ENCODE measurements at regions not wholly inside any gene's neighbourhood (a gene's known extent, or its start where the extent isn't known, plus 50 kb on each side); places are given as distances from the start of the nearest gene placed in this dataset.

DNA sequence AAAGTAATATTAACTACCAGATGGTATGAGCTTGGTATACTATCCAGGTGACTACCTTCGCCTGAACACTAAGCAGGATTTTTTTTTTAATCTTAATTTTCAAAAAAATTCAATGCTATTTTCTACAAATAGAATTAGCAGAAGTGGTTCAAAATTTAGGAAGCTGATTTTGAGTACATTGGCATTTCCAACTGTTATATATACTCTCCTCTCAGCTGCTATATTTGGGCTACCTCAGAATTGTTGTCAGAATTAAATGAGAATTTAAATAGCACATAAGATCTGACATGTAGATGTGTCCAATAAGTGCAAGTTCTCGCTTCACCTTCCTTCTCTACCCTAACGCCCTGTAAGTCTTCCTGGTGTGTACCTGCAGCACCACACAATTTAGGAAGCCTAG is 83.1 kb downstream of the DUSP6 start:
- TF ChIP-seq, protein P1, sequence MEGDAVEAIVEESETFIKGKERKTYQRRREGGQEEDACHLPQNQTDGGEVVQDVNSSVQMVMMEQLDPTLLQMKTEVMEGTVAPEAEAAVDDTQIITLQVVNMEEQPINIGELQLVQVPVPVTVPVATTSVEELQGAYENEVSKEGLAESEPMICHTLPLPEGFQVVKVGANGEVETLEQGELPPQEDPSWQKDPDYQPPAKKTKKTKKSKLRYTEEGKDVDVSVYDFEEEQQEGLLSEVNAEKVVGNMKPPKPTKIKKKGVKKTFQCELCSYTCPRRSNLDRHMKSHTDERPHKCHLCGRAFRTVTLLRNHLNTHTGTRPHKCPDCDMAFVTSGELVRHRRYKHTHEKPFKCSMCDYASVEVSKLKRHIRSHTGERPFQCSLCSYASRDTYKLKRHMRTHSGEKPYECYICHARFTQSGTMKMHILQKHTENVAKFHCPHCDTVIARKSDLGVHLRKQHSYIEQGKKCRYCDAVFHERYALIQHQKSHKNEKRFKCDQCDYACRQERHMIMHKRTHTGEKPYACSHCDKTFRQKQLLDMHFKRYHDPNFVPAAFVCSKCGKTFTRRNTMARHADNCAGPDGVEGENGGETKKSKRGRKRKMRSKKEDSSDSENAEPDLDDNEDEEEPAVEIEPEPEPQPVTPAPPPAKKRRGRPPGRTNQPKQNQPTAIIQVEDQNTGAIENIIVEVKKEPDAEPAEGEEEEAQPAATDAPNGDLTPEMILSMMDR (IDR thresholded peaks at IDR 0.05): no peak
- no peak for TF ChIP-seq POLR2A (IDR thresholded peaks at IDR 0.05)
